ENCODE measurements at regions not wholly inside any gene's neighbourhood (a gene's known extent, or its start where the extent isn't known, plus 50 kb on each side); places are given as distances from the start of the nearest gene placed in this dataset.

DNA sequence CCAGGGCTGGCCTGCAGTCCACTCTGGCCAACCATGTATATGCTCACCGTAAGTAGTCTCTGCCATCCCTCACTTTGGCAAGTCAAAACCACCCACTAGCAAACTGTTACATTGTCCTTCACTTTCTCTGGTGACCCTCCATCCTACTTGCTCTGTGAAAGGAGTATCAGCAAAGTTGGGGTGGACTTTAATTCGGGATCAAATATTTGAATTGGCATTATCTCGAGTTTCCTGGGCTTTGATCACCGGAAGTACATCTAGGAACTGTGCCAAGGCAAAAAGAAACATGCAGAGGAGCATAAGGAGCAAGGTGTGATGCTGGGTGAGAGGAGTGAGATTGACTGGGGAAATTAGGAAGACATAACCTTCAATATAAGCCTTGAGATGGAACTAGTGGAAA lies 188.9 kb upstream of the P2RY1 start:
- Mint-ChIP-seq H3K4me3 (no peak overlapping the region), H3K27ac (no peak overlapping the region), H3K36me3 (ENCODE audit: insufficient read depth in 1 of 3, low read depth in 3 of 3) (peaks cover 0 to 3% (median 3%) of the 10 kb centered on the region in 3 experiments; a peak in 1 of 7 replicates), H3K9me3 (peaks cover 0 to 1% of the 10 kb centered on the region in 2 experiments; a peak in 1 of 5 replicates), H3K4me1 (peaks cover 9 to 10% of the 10 kb centered on the region in 2 experiments), H3K27me3 (ENCODE audit: low read depth) (no peaks in the 10 kb centered on the region)
- Histone ChIP-seq H2AK5ac (ENCODE audit: insufficient read length, low read length) (no peak overlapping the region), H3K27me3 (ENCODE audit: insufficient read depth, low read length) (no peaks in the 10 kb centered on the region), H4K91ac (ENCODE audit: insufficient read length, low read depth, low read length) (no peak overlapping the region), H4K8ac (replicated peaks; ENCODE audit: insufficient read length, low read depth, low read length) (no peak overlapping the region), H3K4me2 (ENCODE audit: insufficient read depth, insufficient read length, low read length) (no peak overlapping the region), H3K56ac (ENCODE audit: insufficient read length, low read depth, low read length) (no peak overlapping the region), H4K20me1 (ENCODE audit: control insufficient read depth, insufficient read depth, insufficient read length) (no peaks in the 10 kb centered on the region), H3K27ac (ENCODE audit: insufficient read length, low read depth, low read length) (no peak overlapping the region), H2AFZ (ENCODE audit: low read length) (no peak overlapping the region), H2BK20ac (ENCODE audit: low read depth, low read length, poor library complexity, severe bottlenecking) (no peak overlapping the region), H3T11ph (ENCODE audit: low read length) (no peak overlapping the region), H3K18ac (ENCODE audit: insufficient read length, low read depth, low read length) (no peak overlapping the region), H3K23me2 (ENCODE audit: insufficient read length, low read depth, low read length, poor library complexity, severe bottlenecking) (no peaks in the 10 kb centered on the region), H3K4ac (ENCODE audit: low read depth, low read length) (no peak overlapping the region), H3K4me1 (ENCODE audit: insufficient read depth, low read length) (no peaks in the 10 kb centered on the region), H3K14ac (ENCODE audit: insufficient read depth, low read length) (no peak overlapping the region), H3K9ac (ENCODE audit: extremely low read depth, insufficient read length, low read length) (no peak overlapping the region), H3K79me2 (ENCODE audit: insufficient read depth, low read length) (no peaks in the 10 kb centered on the region), H3K9me3 (ENCODE audit: control insufficient read depth, low read depth, low read length) (no peaks in the 10 kb centered on the region), H3K79me1 (ENCODE audit: insufficient read depth, low read depth, low read length, poor library complexity, severe bottlenecking) (no peaks in the 10 kb centered on the region), H2BK12ac (ENCODE audit: insufficient read length, low read depth, low read length) (no peak overlapping the region), H2BK5ac (ENCODE audit: insufficient read length, low read length) (no peak overlapping the region), H4K5ac (ENCODE audit: insufficient read length, low read depth, low read length) (no peak overlapping the region), H3K23ac (ENCODE audit: insufficient read length, low read depth, low read length) (no peak overlapping the region), H2BK120ac (ENCODE audit: low read depth, low read length, poor library complexity, severe bottlenecking) (no peak overlapping the region), H2BK15ac (ENCODE audit: low read depth, low read length) (no peak overlapping the region)
- WGBS (ENCODE audit: extremely low coverage, insufficient read length, low lambda C conversion rate), result no CpG with 5 or more reads among the region's 4 CpGs
- no peak for DNase-seq
- TF ChIP-seq CTCF (conservative IDR thresholded peaks at IDR 0.05), result no peak; the same call in 2 of the 3 replicates

All from H9 (cell line).